OCI-LY7 (cell line): ENCODE measurements at regions not wholly inside any gene's neighbourhood (a gene's known extent, or its start where the extent isn't known, plus 50 kb on each side); places are given as distances from the start of the nearest gene placed in this dataset.

Experiments used
- BruUV-seq: library from RNA; stranded (reverse); fragments of 400-500 nt; replicated peaks from 2 replicates; lab custom pipeline; 2021; lab: Mats Ljungman, UMichigan
- CTCF ChIA-PET: fragments of 300-600 bp; sonication (Branson Sonifier 250); formaldehyde crosslinking; loops from one replicate; lab custom pipeline; 2022; ENCODE audit warnings: antibody characterized with exemption; ENCODE audit not compliant: unreplicated experiment; lab: Charles Lee
- POLR2A ChIA-PET: fragments of 300-600 bp; sonication (Branson Sonifier 250); formaldehyde crosslinking; loops from one replicate; lab custom pipeline; 2022; ENCODE audit warnings: antibody characterized with exemption; lab: Charles Lee
- DNase-seq: peaks from one replicate; pipeline ENCODE4 v3.0.0-alpha.2; 2015; ENCODE audit warnings: low spot score
- H2AFZ ChIP-seq: fragments of 200-600 bp; sonication (generic), shearing (Covaris generic); 2 replicates; pipeline ENCODE4 v1.6.1; 2014; ENCODE audit warnings: mild to moderate bottlenecking, antibody characterized with exemption, low read length, moderate library complexity
- H3K27ac ChIP-seq: fragments of 200-600 bp; sonication (generic); 2 replicates; pipeline ENCODE4 v1.5.1; 2014; ENCODE audit warnings: mixed run types, low read depth, mild to moderate bottlenecking, moderate library complexity, low read length, inconsistent platforms; ENCODE audit not compliant: poor library complexity, severe bottlenecking
- H3K36me3 ChIP-seq: fragments of 200-600 bp; sonication (generic); 2 replicates; pipeline ENCODE4 v1.6.1; 2014; ENCODE audit warnings: mild to moderate bottlenecking, antibody characterized with exemption, low read length, moderate library complexity, mixed read lengths; ENCODE audit not compliant: insufficient read depth
- H3K4me1 ChIP-seq: fragments of 200-600 bp; sonication (generic); 2 replicates; pipeline ENCODE4 v1.5.1; 2014; ENCODE audit warnings: mild to moderate bottlenecking, low read length; ENCODE audit not compliant: insufficient read depth, poor library complexity, severe bottlenecking
- H3K4me2 ChIP-seq: fragments of 200-600 bp; sonication (generic); 2 replicates; pipeline ENCODE4 v1.6.1; 2014; ENCODE audit warnings: mild to moderate bottlenecking, low read length
- H3K4me3 ChIP-seq: fragments of 200-600 bp; sonication (generic); 2 replicates; pipeline ENCODE4 v1.5.1; 2014; ENCODE audit warnings: mild to moderate bottlenecking, low read depth, low read length; ENCODE audit not compliant: poor library complexity, severe bottlenecking
- H3K79me2 ChIP-seq: fragments of 200-600 bp; sonication (generic); 2 replicates; pipeline ENCODE4 v1.6.1; 2016; ENCODE audit warnings: low read depth, mild to moderate bottlenecking, low read length, moderate library complexity, mixed read lengths; ENCODE audit not compliant: insufficient read depth
- H3K9me2 ChIP-seq: fragments of 200-600 bp; sonication (generic); 2 replicates; pipeline ENCODE4 v1.6.1; 2016; ENCODE audit warnings: mild to moderate bottlenecking, low read length, mixed read lengths; ENCODE audit not compliant: insufficient read depth
- H3K9me3 ChIP-seq: fragments of 200-600 bp; sonication (generic); 2 replicates; pipeline ENCODE4 v1.6.1; 2014; ENCODE audit warnings: mild to moderate bottlenecking, mixed run types, low read length, mixed read lengths
- H4K20me1 ChIP-seq: fragments of 200-600 bp; sonication (generic); 2 replicates; pipeline ENCODE4 v1.6.1; 2014; ENCODE audit warnings: mild to moderate bottlenecking, antibody characterized with exemption, low read length, moderate library complexity, mixed read lengths; ENCODE audit not compliant: insufficient read depth
- EZH2phosphoT487 ChIP-seq: fragments of 200-600 bp; sonication (generic); IDR thresholded peaks from 2 replicates; pipeline ENCODE4 v1.6.1; 2018; ENCODE audit warnings: low read depth, borderline replicate concordance, mild to moderate bottlenecking, mixed run types, antibody characterized with exemption, low read length, moderate library complexity, mixed read lengths
- intact Hi-C: fragments of 100-400 bp; cut with micrococcal nuclease; formaldehyde crosslinking; loops from one replicate; pipeline ENCODE4 v1.10.0; 2022; ENCODE audit not compliant: unreplicated experiment
- TF ChIP-seq, protein P1 (sequence below): fragments of 200-600 bp; sonication (generic); conservative IDR thresholded peaks from 2 replicates; pipeline ENCODE4 v1.5.1; 2014; ENCODE audit warnings: mild to moderate bottlenecking, antibody characterized with exemption, low read length, moderate library complexity, mixed read lengths

DNA sequence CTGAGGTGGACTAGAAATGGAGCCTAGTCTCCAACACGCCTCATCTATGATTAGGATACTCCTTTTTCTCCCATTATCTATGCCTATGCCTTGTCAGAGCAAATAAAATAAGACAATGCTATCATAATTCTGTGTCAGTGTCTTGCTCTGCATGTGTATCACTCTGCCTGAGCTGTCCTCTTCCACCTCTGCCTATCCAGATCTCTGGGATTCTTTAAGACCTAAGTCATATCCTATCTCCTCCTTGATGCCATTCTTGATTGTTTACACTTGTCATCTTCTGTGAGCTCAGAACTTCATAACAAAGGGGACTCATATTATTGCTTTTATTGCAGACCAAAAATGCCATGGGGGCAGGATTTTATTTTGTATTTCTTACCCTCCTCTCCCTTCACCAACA, 351.2 kb upstream of the C9orf72 start:
- H3K9me3 ChIP-seq = no peaks in the 10 kb centered on the region
- no peaks in the 10 kb centered on the region for H3K36me3 ChIP-seq
- no peaks in the 10 kb centered on the region for H4K20me1 ChIP-seq
- CTCF ChIA-PET = no interaction called here
- no peaks in the 10 kb centered on the region for H3K4me1 ChIP-seq
- H3K9me2 ChIP-seq = no peaks in the 10 kb centered on the region
- DNase-seq = no peak
- H3K4me3 ChIP-seq = no peak overlapping the region
- H3K79me2 ChIP-seq = no peaks in the 10 kb centered on the region
- H3K4me2 ChIP-seq = no peak overlapping the region
- H3K27ac ChIP-seq = no peak overlapping the region
- H2AFZ ChIP-seq = no peak overlapping the region
- no peak for TF ChIP-seq EZH2phosphoT487
- TF ChIP-seq, protein P1, sequence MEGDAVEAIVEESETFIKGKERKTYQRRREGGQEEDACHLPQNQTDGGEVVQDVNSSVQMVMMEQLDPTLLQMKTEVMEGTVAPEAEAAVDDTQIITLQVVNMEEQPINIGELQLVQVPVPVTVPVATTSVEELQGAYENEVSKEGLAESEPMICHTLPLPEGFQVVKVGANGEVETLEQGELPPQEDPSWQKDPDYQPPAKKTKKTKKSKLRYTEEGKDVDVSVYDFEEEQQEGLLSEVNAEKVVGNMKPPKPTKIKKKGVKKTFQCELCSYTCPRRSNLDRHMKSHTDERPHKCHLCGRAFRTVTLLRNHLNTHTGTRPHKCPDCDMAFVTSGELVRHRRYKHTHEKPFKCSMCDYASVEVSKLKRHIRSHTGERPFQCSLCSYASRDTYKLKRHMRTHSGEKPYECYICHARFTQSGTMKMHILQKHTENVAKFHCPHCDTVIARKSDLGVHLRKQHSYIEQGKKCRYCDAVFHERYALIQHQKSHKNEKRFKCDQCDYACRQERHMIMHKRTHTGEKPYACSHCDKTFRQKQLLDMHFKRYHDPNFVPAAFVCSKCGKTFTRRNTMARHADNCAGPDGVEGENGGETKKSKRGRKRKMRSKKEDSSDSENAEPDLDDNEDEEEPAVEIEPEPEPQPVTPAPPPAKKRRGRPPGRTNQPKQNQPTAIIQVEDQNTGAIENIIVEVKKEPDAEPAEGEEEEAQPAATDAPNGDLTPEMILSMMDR = no peak
- no TSS peak for BruUV-seq
- POLR2A ChIA-PET = no interaction called here
- intact Hi-C loops = no loop called here

DNA sequence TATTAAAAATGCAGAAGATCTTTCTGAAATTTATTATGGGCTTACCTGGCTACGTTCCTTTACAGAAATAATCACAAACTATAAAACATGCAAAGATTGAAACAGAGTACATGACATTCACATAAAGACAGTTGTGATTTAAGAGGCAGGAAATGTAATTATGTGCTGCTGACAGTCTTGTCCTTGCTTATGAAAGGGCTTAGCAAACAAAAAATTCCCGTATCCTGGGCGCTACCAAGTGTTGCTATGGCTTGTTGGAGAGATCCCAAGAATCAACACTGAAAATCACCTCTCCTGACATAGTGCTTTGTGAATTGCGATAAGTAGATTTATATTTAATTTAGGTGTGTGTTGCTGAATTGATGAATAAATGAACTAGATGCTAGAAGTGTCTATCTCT, 352.5 kb upstream of the C9orf72 start:
- Histone ChIP-seq H3K27ac (no peak overlapping the region), H3K4me1 (no peaks in the 10 kb centered on the region), H2AFZ (no peak overlapping the region), H3K79me2 (no peaks in the 10 kb centered on the region), H3K4me3 (no peak overlapping the region), H3K9me3 (no peaks in the 10 kb centered on the region), H4K20me1 (no peaks in the 10 kb centered on the region), H3K4me2 (no peak overlapping the region), H3K36me3 (no peaks in the 10 kb centered on the region), H3K9me2 (no peaks in the 10 kb centered on the region)
- ChIA-PET POLR2A (no interaction called here), CTCF (no interaction called here)
- TF ChIP-seq, protein P1 = no peak
- intact Hi-C loops = no loop called here
- no TSS peak for BruUV-seq
- DNase-seq = no peak

DNA sequence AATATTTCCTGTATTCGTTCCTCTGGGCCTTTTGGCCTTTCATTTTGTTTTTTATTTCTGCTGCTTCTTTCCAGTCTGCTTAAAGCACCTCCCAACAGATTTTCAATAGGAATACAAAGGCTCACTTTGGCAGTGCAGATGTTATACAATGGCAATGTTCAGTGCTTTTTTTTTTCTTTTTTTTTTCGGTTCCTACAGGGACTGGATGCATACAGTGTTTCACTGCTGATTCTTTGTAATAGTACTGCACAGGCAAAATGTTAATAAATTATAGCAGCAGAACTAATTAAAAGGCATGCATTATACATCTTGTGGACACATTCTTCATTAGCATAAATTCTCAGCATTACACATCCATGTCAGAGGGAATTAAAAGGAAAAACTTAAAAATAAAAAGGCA, 356.6 kb upstream of the C9orf72 start:
- DNase-seq = no peak
- intact Hi-C loops = no loop called here
- POLR2A ChIA-PET = interaction anchor here (0.6 kb wide), 1 partner anchor 31 kb away, joined by 4 read pairs; no protein-coding TSS in a partner anchor

More for the DNA sequence above, 356.6 kb upstream of the C9orf72 start:
- TF ChIP-seq, protein P1 = no peak
- no peak for TF ChIP-seq EZH2phosphoT487
- no peaks in the 10 kb centered on the region for H4K20me1 ChIP-seq
- no peak overlapping the region for H3K4me3 ChIP-seq
- no peak overlapping the region for H3K27ac ChIP-seq
- H3K4me1 ChIP-seq = no peaks in the 10 kb centered on the region
- H3K9me2 ChIP-seq = no peaks in the 10 kb centered on the region
- no peaks in the 10 kb centered on the region for H3K9me3 ChIP-seq
- CTCF ChIA-PET = no interaction called here
- H2AFZ ChIP-seq = no peak overlapping the region
- no TSS peak for BruUV-seq
- H3K36me3 ChIP-seq = no peaks in the 10 kb centered on the region
- H3K4me2 ChIP-seq = no peak overlapping the region
- H3K79me2 ChIP-seq = no peaks in the 10 kb centered on the region
